ENCODE measurements at regions not wholly inside any gene's neighbourhood (a gene's known extent, or its start where the extent isn't known, plus 50 kb on each side); places are given as distances from the start of the nearest gene placed in this dataset.

DNA sequence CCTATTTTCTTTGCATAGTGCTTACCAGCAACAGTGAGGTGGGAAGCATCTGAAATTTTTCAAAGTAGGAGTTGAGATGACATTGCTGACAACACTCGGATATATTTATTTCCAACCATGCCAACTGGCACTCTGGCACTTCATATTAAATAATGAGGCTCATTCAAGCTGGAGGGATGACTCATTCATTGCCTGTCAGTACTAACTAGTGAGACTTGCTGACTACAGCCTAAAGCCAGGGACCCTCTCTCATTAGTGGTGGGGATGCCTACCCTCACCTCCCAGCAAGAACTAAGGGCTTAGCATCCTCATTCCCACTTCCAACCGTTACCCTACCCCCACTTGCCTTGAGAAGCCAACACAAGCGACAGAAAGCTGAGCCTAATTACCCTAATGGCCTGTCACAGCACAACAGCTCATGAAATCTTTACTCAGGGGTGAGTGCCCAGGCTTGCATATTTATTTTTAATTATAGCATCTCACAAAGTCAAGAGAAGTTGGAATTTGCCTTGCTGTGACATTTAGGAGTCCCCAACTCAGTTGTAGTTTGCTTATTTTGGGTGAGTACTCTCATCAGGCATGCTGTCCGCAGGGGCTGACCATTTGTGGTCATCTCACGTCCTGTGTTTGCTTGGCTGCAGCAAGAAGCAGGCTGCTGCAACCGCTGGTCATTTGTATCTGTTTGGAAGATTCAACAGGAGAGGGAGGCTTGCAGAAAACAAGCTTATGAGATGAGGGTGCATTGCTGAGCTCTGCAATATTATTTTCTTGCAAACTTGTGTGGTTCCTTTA is 181.6 kb upstream of the POU2AF2 start:
- TF ChIP-seq, protein P1, sequence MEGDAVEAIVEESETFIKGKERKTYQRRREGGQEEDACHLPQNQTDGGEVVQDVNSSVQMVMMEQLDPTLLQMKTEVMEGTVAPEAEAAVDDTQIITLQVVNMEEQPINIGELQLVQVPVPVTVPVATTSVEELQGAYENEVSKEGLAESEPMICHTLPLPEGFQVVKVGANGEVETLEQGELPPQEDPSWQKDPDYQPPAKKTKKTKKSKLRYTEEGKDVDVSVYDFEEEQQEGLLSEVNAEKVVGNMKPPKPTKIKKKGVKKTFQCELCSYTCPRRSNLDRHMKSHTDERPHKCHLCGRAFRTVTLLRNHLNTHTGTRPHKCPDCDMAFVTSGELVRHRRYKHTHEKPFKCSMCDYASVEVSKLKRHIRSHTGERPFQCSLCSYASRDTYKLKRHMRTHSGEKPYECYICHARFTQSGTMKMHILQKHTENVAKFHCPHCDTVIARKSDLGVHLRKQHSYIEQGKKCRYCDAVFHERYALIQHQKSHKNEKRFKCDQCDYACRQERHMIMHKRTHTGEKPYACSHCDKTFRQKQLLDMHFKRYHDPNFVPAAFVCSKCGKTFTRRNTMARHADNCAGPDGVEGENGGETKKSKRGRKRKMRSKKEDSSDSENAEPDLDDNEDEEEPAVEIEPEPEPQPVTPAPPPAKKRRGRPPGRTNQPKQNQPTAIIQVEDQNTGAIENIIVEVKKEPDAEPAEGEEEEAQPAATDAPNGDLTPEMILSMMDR (IDR thresholded peaks at IDR 0.05 in 8 of 11, conservative IDR thresholded peaks at IDR 0.05 in 3 of 11) = no peak
- TF ChIP-seq POLR2A (IDR thresholded peaks at IDR 0.05) = no peak
- TF ChIP-seq POLR2AphosphoS5 (IDR thresholded peaks at IDR 0.05) = no peak

Measured in spleen (tissue), 7 donors.